ENCODE measurements at regions not wholly inside any gene's neighbourhood (a gene's known extent, or its start where the extent isn't known, plus 50 kb on each side); places are given as distances from the start of the nearest gene placed in this dataset.

- DNase-seq (ENCODE audit: low spot score), result no peak
- TF ChIP-seq CTCF (IDR thresholded peaks at IDR 0.05; ENCODE audit: extremely low read depth, missing control alignments), result no peak
Observed at GRCh38 chr22:48613566-48614200, 1214.0 kb downstream of the BRD1 start.

- no peak for DNase-seq (ENCODE audit: low spot score)
- no peak for TF ChIP-seq CTCF (IDR thresholded peaks at IDR 0.05; ENCODE audit: extremely low read depth, missing control alignments)
Observed at GRCh38 chr22:48612077-48612995, 1215.3 kb downstream of the BRD1 start.

- TF ChIP-seq CTCF (IDR thresholded peaks at IDR 0.05; ENCODE audit: extremely low read depth, missing control alignments), result no peak
- DNase-seq (ENCODE audit: low spot score), result no peak
Observed at GRCh38 chr22:48609279-48609865, 1218.3 kb downstream of the BRD1 start.

GRCh38 chr22:48607901-48608662 lies 1219.6 kb downstream of the BRD1 start:
- no peak for TF ChIP-seq CTCF (IDR thresholded peaks at IDR 0.05; ENCODE audit: extremely low read depth, missing control alignments)
- no peak for DNase-seq (ENCODE audit: low spot score)

- DNase-seq (ENCODE audit: low spot score), result no peak
- TF ChIP-seq CTCF (IDR thresholded peaks at IDR 0.05; ENCODE audit: extremely low read depth, missing control alignments), result no peak
Observed at GRCh38 chr22:48606684-48607307, 1220.9 kb downstream of the BRD1 start.

- TF ChIP-seq CTCF (IDR thresholded peaks at IDR 0.05; ENCODE audit: extremely low read depth, missing control alignments), result no peak
- DNase-seq (ENCODE audit: low spot score), result no peak
Observed at GRCh38 chr22:48605856-48606481, 1221.7 kb downstream of the BRD1 start.

Data from GM20000 (cell line).